K562 (cell line): ENCODE measurements at regions not wholly inside any gene's neighbourhood (a gene's known extent, or its start where the extent isn't known, plus 50 kb on each side); places are given as distances from the start of the nearest gene placed in this dataset.

Experiments
- CHD4 ChIP-seq: fragments of 200-600 bp; sonication (generic); IDR thresholded peaks from 3 replicates; pipeline ENCODE4 v1.6.1; 2012; ENCODE audit warnings: low read depth, mild to moderate bottlenecking, mixed read lengths, low read length, inconsistent platforms; ENCODE audit not compliant: insufficient read depth, insufficient replicate concordance, poor library complexity, severe bottlenecking
- DMBX1 ChIP-seq: fragments of 250-450 bp; sonication (Bioruptor Pico); IDR thresholded peaks from 2 replicates; pipeline ENCODE4 v1.8.0; 2022; ENCODE audit warnings: inconsistent platforms, mild to moderate bottlenecking, moderate library complexity, borderline replicate concordance
- MCM3 ChIP-seq: fragments of 450-650 bp; IDR thresholded peaks from 2 replicates; pipeline ENCODE4 v1.6.1; 2016
- MGA ChIP-seq: fragments of 450-650 bp; IDR thresholded peaks from 2 replicates; pipeline ENCODE4 v1.6.1; 2016; ENCODE audit warnings: mild to moderate bottlenecking, moderate library complexity
- NFIX ChIP-seq: fragments of 250-450 bp; sonication (Bioruptor Pico); IDR thresholded peaks from 2 replicates; pipeline ENCODE4 v1.4.0; 2020; ENCODE audit warnings: low read depth, mild to moderate bottlenecking, moderate library complexity
- NR2C2 ChIP-seq, 2 experiments: fragments of 200-800 bp in 1 of 2; sonication (Bioruptor generic) in 1 of 2; sonication (generic) in 1 of 2; formaldehyde crosslinking in 1 of 2; IDR thresholded peaks; 2 replicates each; pipeline versions ENCODE4 v1.6.1 to v1.8.0; 2016 to 2022; ENCODE audit warnings: mild to moderate bottlenecking in 1 of 2, missing compliant biosample characterization in 1 of 2, missing genetic modification characterization in 1 of 2, missing genetic modification reagents in 1 of 2
- NR3C1 ChIP-seq: sonication (generic); formaldehyde crosslinking; IDR thresholded peaks from 2 replicates; pipeline ENCODE4 v1.8.1; 2022; ENCODE audit warnings: missing genetic modification reagents
- SFPQ ChIP-seq: fragments of 200-400 bp; formaldehyde crosslinking; IDR thresholded peaks from 2 replicates; pipeline ENCODE4 v1.6.1; 2017; ENCODE audit warnings: mild to moderate bottlenecking, low read depth, low read length, moderate library complexity
- ZKSCAN8 ChIP-seq: fragments of 200-800 bp; sonication (Bioruptor generic); IDR thresholded peaks from 2 replicates; pipeline ENCODE4 v1.6.1; 2016; ENCODE audit warnings: missing genetic modification characterization, missing compliant biosample characterization
- ZNF444 ChIP-seq: fragments of 250-450 bp; sonication (Bioruptor Pico); IDR thresholded peaks from 2 replicates; pipeline ENCODE4 v1.4.0; 2020; ENCODE audit warnings: mild to moderate bottlenecking, moderate library complexity
- TF ChIP-seq, protein P1 (sequence below): fragments of 250-450 bp; sonication (Bioruptor Pico); IDR thresholded peaks from 2 replicates; pipeline ENCODE4 v1.4.0; 2020; ENCODE audit warnings: borderline replicate concordance

GRCh38 chr1:67897270-67897949 is 64.1 kb upstream of the GNG12 start (continued):
- TF ChIP-seq MGA, result peak; percentile 86
- TF ChIP-seq MCM3, result no peak
- TF ChIP-seq NR3C1 (CRISPR knock-in tag), result no peak
- 0 out of 2 replicates have a peak, but pooled peaks have one; percentile 44 for TF ChIP-seq ZKSCAN8 (CRISPR knock-in tag)
- no peak for TF ChIP-seq SFPQ
- TF ChIP-seq ZNF444 (CRISPR knock-in tag), result 0 out of 2 replicates have a peak, but pooled peaks have one; percentile 23
- TF ChIP-seq, protein P1, sequence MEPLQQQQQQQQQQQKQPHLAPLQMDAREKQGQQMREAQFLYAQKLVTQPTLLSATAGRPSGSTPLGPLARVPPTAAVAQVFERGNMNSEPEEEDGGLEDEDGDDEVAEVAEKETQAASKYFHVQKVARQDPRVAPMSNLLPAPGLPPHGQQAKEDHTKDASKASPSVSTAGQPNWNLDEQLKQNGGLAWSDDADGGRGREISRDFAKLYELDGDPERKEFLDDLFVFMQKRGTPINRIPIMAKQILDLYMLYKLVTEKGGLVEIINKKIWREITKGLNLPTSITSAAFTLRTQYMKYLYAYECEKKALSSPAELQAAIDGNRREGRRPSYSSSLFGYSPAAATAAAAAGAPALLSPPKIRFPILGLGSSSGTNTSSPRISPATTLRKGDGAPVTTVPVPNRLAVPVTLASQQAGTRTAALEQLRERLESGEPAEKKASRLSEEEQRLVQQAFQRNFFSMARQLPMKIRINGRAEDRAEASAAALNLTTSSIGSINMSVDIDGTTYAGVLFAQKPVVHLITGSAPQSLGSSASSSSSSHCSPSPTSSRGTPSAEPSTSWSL (CRISPR knock-in tag), result peak; percentile 42; the same call in 1 of the 2 replicates
- no peak for TF ChIP-seq NFIX (CRISPR knock-in tag)
- peak; percentile 80; the same call in 1 of the 2 replicates for TF ChIP-seq DMBX1 (CRISPR knock-in tag)
- no peak for TF ChIP-seq CHD4
- no peak for TF ChIP-seq NR2C2 (CRISPR knock-in tag; IDR thresholded peaks at IDR 0.05)
- peak; percentile 52; the same call in 1 of the 2 replicates for TF ChIP-seq NR2C2 (tag; IDR thresholded peaks at IDR 0.05)
